HL-60 (cell line): ENCODE measurements at regions not wholly inside any gene's neighbourhood (a gene's known extent, or its start where the extent isn't known, plus 50 kb on each side); places are given as distances from the start of the nearest gene placed in this dataset.

Experiments
- DNase-seq, 2 experiments: peaks; one replicate each; pipeline ENCODE4 v3.0.0-alpha.2; 2010 to 2020; ENCODE audit warnings: low read depth in 1 of 2, low spot score in 1 of 2
- H3K27ac ChIP-seq: fragments of 250-450 bp; sonication (Bioruptor Pico); replicated peaks from 2 replicates; pipeline ENCODE4 v1.5.1; 2020; ENCODE audit warnings: mild to moderate bottlenecking, moderate library complexity
- H3K27me3 ChIP-seq: fragments of 250-450 bp; sonication (Bioruptor Pico); 2 replicates; pipeline ENCODE4 v1.5.1; 2021; ENCODE audit warnings: mild to moderate bottlenecking, moderate library complexity; ENCODE audit not compliant: insufficient read depth, poor library complexity, severe bottlenecking
- H3K4me3 ChIP-seq: replicated peaks from 2 replicates; pipeline ENCODE4 v1.5.1; 2011; ENCODE audit warnings: mild to moderate bottlenecking, control low read depth, low read length; ENCODE audit not compliant: insufficient read depth
- CTCF ChIP-seq: IDR thresholded peaks from one replicate; pipeline ENCODE4 v1.5.1; 2011; ENCODE audit warnings: low read length, control low read depth, inconsistent platforms; ENCODE audit not compliant: insufficient read depth
- GABPA ChIP-seq: IDR thresholded peaks from 2 replicates; pipeline ENCODE4 v1.6.1; 2012; ENCODE audit warnings: low read depth
- POLR2AphosphoS5 ChIP-seq: IDR thresholded peaks from 2 replicates; pipeline ENCODE4 v1.6.1; 2012; ENCODE audit warnings: low read depth
- SPI1 ChIP-seq: IDR thresholded peaks from 2 replicates; pipeline ENCODE4 v1.6.1; 2012; ENCODE audit warnings: low read depth, mild to moderate bottlenecking, borderline replicate concordance
- TF ChIP-seq, protein P1 (sequence below): IDR thresholded peaks from 2 replicates; pipeline ENCODE4 v1.6.1; 2012; ENCODE audit warnings: low read depth; ENCODE audit not compliant: insufficient replicate concordance

DNA sequence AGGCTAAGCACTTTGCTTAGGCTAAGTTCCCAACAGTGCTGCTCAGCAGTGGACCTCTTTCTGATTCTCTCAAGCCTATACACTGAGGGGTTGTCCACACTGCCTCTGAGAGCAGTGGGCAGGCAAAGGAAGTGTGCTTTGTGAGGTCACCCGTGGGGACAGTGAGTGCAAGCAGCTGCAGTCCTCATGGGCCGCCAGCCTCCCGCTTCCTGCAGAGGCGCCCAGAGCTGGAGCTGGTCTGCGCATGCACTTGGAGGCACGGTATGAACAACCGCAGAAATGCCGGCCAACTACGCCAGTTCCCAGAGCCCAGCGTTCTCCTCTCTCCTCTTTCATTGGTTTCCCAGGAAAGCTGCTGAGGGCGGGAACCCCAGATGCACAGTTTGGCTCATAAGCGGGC, 149.5 kb upstream of the DLX2 start:
- H3K27me3 ChIP-seq: no peaks in the 10 kb centered on the region
- TF ChIP-seq, protein P1, sequence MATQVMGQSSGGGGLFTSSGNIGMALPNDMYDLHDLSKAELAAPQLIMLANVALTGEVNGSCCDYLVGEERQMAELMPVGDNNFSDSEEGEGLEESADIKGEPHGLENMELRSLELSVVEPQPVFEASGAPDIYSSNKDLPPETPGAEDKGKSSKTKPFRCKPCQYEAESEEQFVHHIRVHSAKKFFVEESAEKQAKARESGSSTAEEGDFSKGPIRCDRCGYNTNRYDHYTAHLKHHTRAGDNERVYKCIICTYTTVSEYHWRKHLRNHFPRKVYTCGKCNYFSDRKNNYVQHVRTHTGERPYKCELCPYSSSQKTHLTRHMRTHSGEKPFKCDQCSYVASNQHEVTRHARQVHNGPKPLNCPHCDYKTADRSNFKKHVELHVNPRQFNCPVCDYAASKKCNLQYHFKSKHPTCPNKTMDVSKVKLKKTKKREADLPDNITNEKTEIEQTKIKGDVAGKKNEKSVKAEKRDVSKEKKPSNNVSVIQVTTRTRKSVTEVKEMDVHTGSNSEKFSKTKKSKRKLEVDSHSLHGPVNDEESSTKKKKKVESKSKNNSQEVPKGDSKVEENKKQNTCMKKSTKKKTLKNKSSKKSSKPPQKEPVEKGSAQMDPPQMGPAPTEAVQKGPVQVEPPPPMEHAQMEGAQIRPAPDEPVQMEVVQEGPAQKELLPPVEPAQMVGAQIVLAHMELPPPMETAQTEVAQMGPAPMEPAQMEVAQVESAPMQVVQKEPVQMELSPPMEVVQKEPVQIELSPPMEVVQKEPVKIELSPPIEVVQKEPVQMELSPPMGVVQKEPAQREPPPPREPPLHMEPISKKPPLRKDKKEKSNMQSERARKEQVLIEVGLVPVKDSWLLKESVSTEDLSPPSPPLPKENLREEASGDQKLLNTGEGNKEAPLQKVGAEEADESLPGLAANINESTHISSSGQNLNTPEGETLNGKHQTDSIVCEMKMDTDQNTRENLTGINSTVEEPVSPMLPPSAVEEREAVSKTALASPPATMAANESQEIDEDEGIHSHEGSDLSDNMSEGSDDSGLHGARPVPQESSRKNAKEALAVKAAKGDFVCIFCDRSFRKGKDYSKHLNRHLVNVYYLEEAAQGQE: no peak
- no peak for TF ChIP-seq SPI1
- no peak for TF ChIP-seq GABPA
- no peak for TF ChIP-seq CTCF
- TF ChIP-seq POLR2AphosphoS5: no peak

DNA sequence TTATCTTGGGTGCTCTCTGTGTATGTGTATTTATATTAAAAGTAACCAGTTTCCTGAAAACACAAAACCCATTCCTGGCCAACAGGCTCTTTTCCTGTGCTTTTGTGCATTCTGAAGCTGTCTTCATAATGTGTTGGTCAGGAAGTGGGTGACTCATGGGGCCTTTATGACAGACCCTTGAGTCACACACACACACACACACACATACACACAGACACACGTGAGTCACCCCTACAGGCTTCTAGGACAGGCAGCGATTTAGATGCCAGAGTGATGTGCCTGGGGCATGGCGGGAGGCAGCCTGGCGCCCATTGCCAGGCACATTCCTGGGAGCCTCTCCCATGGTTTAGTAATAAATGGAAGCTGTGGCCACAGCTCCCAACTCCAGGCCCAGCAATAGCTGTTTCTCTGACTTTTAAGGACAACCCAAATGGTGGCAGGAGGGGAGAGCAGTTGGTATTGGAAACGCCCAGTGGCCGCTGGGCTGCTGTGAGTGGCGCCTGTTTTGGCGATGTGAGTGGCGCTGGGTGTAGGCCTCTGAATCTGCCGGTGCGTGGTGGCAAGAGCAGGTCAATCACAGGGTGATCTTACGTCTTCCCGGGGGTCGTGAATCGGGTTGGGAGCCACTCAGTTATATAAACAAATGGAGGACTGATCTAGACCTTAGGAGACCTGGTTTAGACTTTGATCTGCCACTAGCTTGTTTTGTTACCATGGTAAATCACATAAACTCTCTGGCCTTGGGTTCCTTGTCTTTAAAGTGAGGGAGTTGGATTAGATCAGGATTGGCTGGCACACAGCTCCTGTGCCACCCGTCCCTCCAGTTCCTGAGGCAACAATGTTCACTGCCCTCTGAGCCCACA, 150.7 kb upstream of the DLX2 start:
- H3K4me3 ChIP-seq: no peak overlapping the region
- no peak overlapping the region for H3K27ac ChIP-seq
- H3K27me3 ChIP-seq: no peaks in the 10 kb centered on the region
- TF ChIP-seq, protein P1: no peak
- TF ChIP-seq CTCF (no peak), POLR2AphosphoS5 (no peak), SPI1 (no peak)
- peak in 1 of 2 experiments; percentile 74 for DNase-seq

More for the DNA sequence above, 149.5 kb upstream of the DLX2 start:
- DNase-seq: no peak
- Histone ChIP-seq H3K4me3 (no peak overlapping the region), H3K27ac (no peak overlapping the region)

DNA sequence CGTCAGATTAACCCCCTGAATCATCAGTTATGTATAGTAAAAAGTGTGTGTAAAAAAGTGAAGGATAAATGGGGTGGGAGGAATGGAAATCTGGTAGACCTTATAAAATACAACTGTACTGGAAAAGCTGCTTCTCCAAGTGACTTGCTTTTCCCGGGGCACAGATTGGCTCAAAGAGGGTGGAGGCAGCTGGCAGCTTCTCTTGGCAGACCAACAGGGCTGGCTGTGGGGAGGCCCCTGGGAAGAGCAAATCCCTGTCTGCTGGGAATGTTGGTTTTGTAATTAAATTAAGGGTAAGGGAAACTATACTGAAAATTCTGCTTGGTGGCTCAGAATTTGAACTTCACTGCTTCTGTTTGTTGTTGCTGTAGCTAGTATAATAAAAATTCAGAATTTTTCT, 154.2 kb upstream of the DLX2 start:
- TF ChIP-seq POLR2AphosphoS5: no peak
- TF ChIP-seq SPI1: no peak
- no peak for TF ChIP-seq GABPA
- TF ChIP-seq, protein P1: no peak
- TF ChIP-seq CTCF: no peak
- Histone ChIP-seq H3K27ac (no peak overlapping the region), H3K27me3 (no peaks in the 10 kb centered on the region), H3K4me3 (no peak overlapping the region)
- DNase-seq: no peak
